Thoracic aorta (tissue), 2 donors: ENCODE measurements at regions not wholly inside any gene's neighbourhood (a gene's known extent, or its start where the extent isn't known, plus 50 kb on each side); places are given as distances from the start of the nearest gene placed in this dataset.
"Not testable (repeated sequence)": the region's sequence is repeated elsewhere in the genome, so short reads cannot be mapped to it uniquely, and the experiment has no call there.

ENCODE experiments used
- ATAC-seq: fragments of 150-250 bp; one replicate; pipeline ENCODE4 v1.8.0; 2017; ENCODE audit warnings: low read depth; ENCODE audit not compliant: insufficient number of reproducible peaks, low FRiP score
- DNase-seq: peaks from one replicate; pipeline ENCODE4 v3.0.0-alpha.2; 2020; ENCODE audit warnings: low spot score
- H3K27ac ChIP-seq, 2 donors: fragments of 200-600 bp; sonication (generic); 1 replicate in 1 of 2; 2 replicates in 1 of 2; pipeline ENCODE4 v1.5.1; 2016; ENCODE audit warnings: mild to moderate bottlenecking in 2 of 2, moderate library complexity in 2 of 2
- H3K27me3 ChIP-seq: fragments of 200-600 bp; sonication (generic); replicated peaks from 2 replicates; pipeline ENCODE4 v1.6.0; 2016; ENCODE audit warnings: mild to moderate bottlenecking; ENCODE audit not compliant: insufficient read depth
- H3K36me3 ChIP-seq: fragments of 200-600 bp; sonication (generic); one replicate; pipeline ENCODE4 v1.5.1; 2016
- H3K4me1 ChIP-seq, 2 donors: fragments of 200-600 bp; sonication (generic); 1 replicate in 1 of 2; 2 replicates in 1 of 2; pipeline versions ENCODE4 v1.5.1 to v1.6.0; 2016; ENCODE audit warnings: low read depth in 2 of 2, mild to moderate bottlenecking in 1 of 2; ENCODE audit not compliant: control insufficient read depth in 1 of 2
- H3K4me3 ChIP-seq: fragments of 200-600 bp; sonication (generic); 2 replicates; pipeline ENCODE4 v1.5.1; 2016; ENCODE audit warnings: mild to moderate bottlenecking
- H3K9me3 ChIP-seq: fragments of 200-600 bp; sonication (generic); 2 replicates; pipeline ENCODE4 v1.5.1; 2016
- CTCF ChIP-seq: fragments of 200-600 bp; sonication (generic); IDR thresholded peaks from one replicate; pipeline ENCODE4 v1.5.1; 2019; ENCODE audit warnings: antibody characterized with exemption

- TF ChIP-seq CTCF, result no peak
- Histone ChIP-seq H3K4me1 (no peaks in the 10 kb centered on the region), H3K27me3 (no peaks in the 10 kb centered on the region), H3K9me3 (no peaks in the 10 kb centered on the region), H3K27ac (no peak overlapping the region), H3K4me3 (no peak overlapping the region), H3K36me3 (no peaks in the 10 kb centered on the region)
- ATAC-seq, result no peak
- no peak for DNase-seq
Measured at GRCh38 chr5:114146398-114146797, 215.5 kb upstream of the KCNN2 start.

- DNase-seq, result no peak
- no peak for ATAC-seq
- Histone ChIP-seq H3K27me3 (no peaks in the 10 kb centered on the region), H3K9me3 (no peaks in the 10 kb centered on the region), H3K4me1 (no peaks in the 10 kb centered on the region), H3K4me3 (no peak overlapping the region), H3K36me3 (no peaks in the 10 kb centered on the region), H3K27ac (no peak overlapping the region)
- TF ChIP-seq CTCF, result no peak
Measured at GRCh38 chr5:114148253-114148652, 213.6 kb upstream of the KCNN2 start.

- H3K27me3 ChIP-seq, H3K4me3 ChIP-seq, H3K4me1 ChIP-seq, DNase-seq, H3K9me3 ChIP-seq, H3K27ac ChIP-seq, ATAC-seq, H3K36me3 ChIP-seq: not testable (repeated sequence)
Measured at GRCh38 chr5:114148728-114149127, 213.1 kb upstream of the KCNN2 start.

DNA sequence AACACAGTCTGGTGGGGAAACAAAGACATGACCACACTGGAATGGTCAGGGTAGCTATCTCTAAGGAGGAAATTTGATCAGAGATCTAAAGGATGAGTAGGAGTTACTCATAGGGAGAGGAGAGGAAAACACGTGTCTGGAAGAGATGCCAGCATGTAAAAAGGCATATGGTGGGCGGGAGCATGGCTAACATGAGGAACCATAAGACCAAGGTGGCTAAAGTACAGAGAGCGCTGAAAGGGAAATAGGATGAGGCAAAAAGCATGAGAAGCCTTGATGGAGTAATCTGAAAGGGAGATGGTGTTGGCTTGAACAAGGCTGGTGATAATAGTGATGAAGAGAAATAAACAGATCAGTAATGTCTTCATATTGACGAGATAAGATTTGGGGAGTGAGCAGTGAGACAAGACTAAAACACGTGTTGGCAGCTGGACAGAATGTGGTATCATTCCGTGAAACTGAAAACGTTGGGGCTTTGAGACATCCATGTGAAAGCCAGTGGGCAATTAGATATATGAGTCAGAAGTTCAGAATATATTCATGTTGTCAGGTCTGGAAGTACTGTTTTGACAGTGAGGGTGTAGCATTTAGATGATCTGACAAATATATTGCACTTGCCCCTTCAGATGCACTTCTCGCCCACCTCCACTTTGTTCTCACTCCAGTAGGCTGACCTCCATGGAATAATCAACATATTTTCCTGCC is 209.1 kb upstream of the KCNN2 start:
- no peak for DNase-seq
- Histone ChIP-seq H3K9me3 (no peaks in the 10 kb centered on the region), H3K27me3 (no peaks in the 10 kb centered on the region), H3K4me1 (no peaks in the 10 kb centered on the region), H3K27ac (no peak overlapping the region), H3K36me3 (no peaks in the 10 kb centered on the region), H3K4me3 (no peak overlapping the region)
- no peak for TF ChIP-seq CTCF
- no peak for ATAC-seq

DNA sequence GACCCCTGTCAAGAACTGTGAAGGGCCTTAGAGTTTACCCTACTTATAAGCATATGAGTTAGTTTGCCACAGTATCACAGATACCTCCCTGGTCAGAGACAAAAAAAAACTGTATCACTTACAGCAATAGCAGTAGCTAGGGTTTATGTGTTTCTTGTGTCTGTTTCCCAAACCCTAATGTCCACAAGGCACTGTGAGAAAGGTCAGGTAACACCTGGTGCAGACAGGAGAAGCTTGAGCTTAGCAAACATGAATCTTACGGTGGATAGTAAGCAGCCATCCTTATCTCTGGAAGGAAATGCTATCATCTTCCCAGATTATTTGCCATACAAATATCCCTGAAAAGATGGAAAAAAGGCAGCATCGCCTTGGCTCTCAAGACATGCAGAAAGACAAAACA is 208.5 kb upstream of the KCNN2 start:
- TF ChIP-seq CTCF, result no peak
- DNase-seq (no peak), ATAC-seq (no peak)
- Histone ChIP-seq H3K36me3 (no peaks in the 10 kb centered on the region), H3K4me1 (no peaks in the 10 kb centered on the region), H3K9me3 (no peaks in the 10 kb centered on the region), H3K27me3 (no peaks in the 10 kb centered on the region), H3K27ac (no peak overlapping the region), H3K4me3 (no peak overlapping the region)

DNA sequence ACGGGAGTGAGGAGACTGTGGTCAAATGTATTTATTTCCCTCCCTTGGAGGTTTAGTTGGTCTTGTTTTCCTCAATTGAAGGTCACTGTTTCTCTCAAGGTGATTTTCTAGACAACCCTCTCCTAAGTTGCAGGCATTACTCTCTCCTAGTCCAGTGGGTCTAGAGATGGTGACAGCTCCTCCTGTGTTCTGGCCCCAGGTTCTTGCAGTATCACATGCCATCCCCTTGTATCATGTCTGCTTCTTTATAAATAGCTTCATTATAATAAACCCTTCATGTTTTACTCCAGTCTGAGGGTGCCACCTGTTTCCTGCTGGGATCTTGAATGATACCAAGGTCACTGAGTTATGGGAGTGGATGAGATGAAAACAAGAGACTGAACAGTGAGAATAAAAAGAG is 208.0 kb upstream of the KCNN2 start:
- Histone ChIP-seq H3K27me3 (no peaks in the 10 kb centered on the region), H3K27ac (no peak overlapping the region), H3K9me3 (no peaks in the 10 kb centered on the region), H3K36me3 (no peaks in the 10 kb centered on the region), H3K4me1 (no peaks in the 10 kb centered on the region), H3K4me3 (no peak overlapping the region)
- ATAC-seq (no peak), DNase-seq (no peak)
- TF ChIP-seq CTCF, result no peak
